ENCODE measurements at regions not wholly inside any gene's neighbourhood (a gene's known extent, or its start where the extent isn't known, plus 50 kb on each side); places are given as distances from the start of the nearest gene placed in this dataset.
A peak's percentile ranks its signal among the peaks of the same experiment; 100 is the strongest.
"Not testable (repeated sequence)": the region's sequence is repeated elsewhere in the genome, so short reads cannot be mapped to it uniquely, and the experiment has no call there.

DNA sequence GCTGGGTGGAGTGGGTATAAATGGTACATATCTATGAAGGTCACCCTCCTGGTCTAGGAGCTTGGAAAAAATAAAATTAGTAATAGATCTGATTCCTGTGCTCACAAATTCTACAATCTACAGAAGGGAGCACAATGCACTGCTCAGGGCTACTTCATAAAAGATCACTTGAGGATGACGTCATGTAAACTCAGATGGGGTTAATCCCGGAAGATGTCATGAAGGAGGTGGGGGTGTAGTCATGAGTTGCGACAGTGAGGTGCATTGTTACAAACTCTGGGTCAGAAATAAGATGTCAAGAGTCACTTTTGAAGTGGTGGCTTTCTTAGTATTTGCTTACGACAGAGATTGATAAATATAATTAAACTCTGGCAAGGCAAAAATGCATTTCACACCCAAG, 68.2 kb downstream of the LHX9 start:
- no peak overlapping the region for H3K4me3 ChIP-seq (ENCODE audit: low read depth in 1 of 2, low read length in 2 of 2)
- H3K9ac ChIP-seq (ENCODE audit: low read depth in 1 of 2, low read length in 2 of 2): no peak overlapping the region
- H3K27ac ChIP-seq (ENCODE audit: low read depth, low read length): no peak overlapping the region
- H3K9me3 ChIP-seq (ENCODE audit: control insufficient read depth in 1 of 2, low read length in 2 of 2): no peaks in the 10 kb centered on the region
- no peaks in the 10 kb centered on the region for H3K27me3 ChIP-seq (ENCODE audit: control insufficient read depth in 1 of 2, insufficient read depth in 2 of 2, low read length in 2 of 2)
- H3K4me1 ChIP-seq (ENCODE audit: control insufficient read depth in 1 of 2, insufficient read depth in 2 of 2, low read length in 2 of 2): no peaks in the 10 kb centered on the region
- H3K36me3 ChIP-seq (ENCODE audit: control insufficient read depth in 1 of 2, insufficient read depth in 2 of 2, low read length in 2 of 2): no peaks in the 10 kb centered on the region

- no peaks in the 10 kb centered on the region for H3K9me3 ChIP-seq (ENCODE audit: control insufficient read depth in 1 of 2, low read length in 2 of 2)
- no peaks in the 10 kb centered on the region for H3K4me1 ChIP-seq (ENCODE audit: control insufficient read depth in 1 of 2, insufficient read depth in 2 of 2, low read length in 2 of 2)
- no peak overlapping the region for H3K9ac ChIP-seq (ENCODE audit: low read depth in 1 of 2, low read length in 2 of 2)
- no peak overlapping the region for H3K27ac ChIP-seq (ENCODE audit: low read depth, low read length)
- H3K4me3 ChIP-seq (ENCODE audit: low read depth in 1 of 2, low read length in 2 of 2): no peak overlapping the region
- H3K27me3 ChIP-seq (ENCODE audit: control insufficient read depth in 1 of 2, insufficient read depth in 2 of 2, low read length in 2 of 2): no peaks in the 10 kb centered on the region
- no peaks in the 10 kb centered on the region for H3K36me3 ChIP-seq (ENCODE audit: control insufficient read depth in 1 of 2, insufficient read depth in 2 of 2, low read length in 2 of 2)
Observed at GRCh38 chr1:197986817-197987216, 69.6 kb downstream of the LHX9 start.

DNA sequence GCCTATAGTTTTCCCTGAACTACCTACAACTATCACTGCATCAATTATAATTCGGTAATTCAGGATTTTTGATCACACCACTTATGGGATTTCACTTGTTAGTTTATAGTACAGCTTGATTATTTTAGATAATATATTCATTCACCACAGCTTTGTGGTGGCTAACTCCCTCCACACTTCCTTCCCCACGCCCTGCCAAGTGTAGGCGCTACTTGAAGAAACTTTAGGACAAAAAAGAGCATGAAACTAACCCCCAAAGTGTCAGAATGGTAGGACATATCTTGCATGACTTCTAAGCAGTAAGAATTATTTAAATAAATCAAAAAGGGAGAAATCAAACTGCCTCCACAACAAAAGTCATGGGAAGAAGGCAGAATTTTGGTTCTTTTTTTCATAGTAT, 70.1 kb downstream of the LHX9 start:
- Histone ChIP-seq H3K4me1 (ENCODE audit: control insufficient read depth in 1 of 2, insufficient read depth in 2 of 2, low read length in 2 of 2) (no peaks in the 10 kb centered on the region), H3K36me3 (ENCODE audit: control insufficient read depth in 1 of 2, insufficient read depth in 2 of 2, low read length in 2 of 2) (no peaks in the 10 kb centered on the region), H3K27me3 (ENCODE audit: control insufficient read depth in 1 of 2, insufficient read depth in 2 of 2, low read length in 2 of 2) (no peaks in the 10 kb centered on the region), H3K9ac (ENCODE audit: low read depth in 1 of 2, low read length in 2 of 2) (no peak overlapping the region), H3K4me3 (ENCODE audit: low read depth in 1 of 2, low read length in 2 of 2) (no peak overlapping the region), H3K27ac (ENCODE audit: low read depth, low read length) (no peak overlapping the region), H3K9me3 (ENCODE audit: control insufficient read depth in 1 of 2, low read length in 2 of 2) (no peaks in the 10 kb centered on the region)

DNA sequence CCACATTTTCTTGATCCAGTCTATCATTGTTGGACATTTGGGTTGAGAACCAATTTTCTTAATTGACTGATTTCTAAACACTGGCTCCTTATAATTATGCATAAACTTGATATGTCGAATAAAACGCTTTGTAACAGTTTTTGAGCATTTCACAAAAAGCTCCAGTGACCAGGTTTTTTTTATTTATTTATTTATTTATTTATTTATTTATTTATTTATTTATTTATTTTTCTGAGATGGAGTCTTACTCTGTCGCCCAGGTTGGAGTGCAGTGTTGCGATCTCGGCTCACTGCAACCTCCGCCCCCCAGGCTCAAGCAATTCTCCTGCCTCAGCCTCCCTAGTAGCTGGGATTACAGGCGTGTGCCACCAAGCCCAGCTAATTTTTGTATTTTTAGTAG, 71.4 kb downstream of the LHX9 start:
- not testable (repeated sequence) for H3K4me3 ChIP-seq (ENCODE audit: low read depth in 1 of 2, low read length in 2 of 2); H3K4me1 ChIP-seq (ENCODE audit: control insufficient read depth in 1 of 2, insufficient read depth in 2 of 2, low read length in 2 of 2); H3K27ac ChIP-seq (ENCODE audit: low read depth, low read length); H3K27me3 ChIP-seq (ENCODE audit: control insufficient read depth in 1 of 2, insufficient read depth in 2 of 2, low read length in 2 of 2); H3K9me3 ChIP-seq (ENCODE audit: control insufficient read depth in 1 of 2, low read length in 2 of 2); H3K9ac ChIP-seq (ENCODE audit: low read depth in 1 of 2, low read length in 2 of 2); H3K36me3 ChIP-seq (ENCODE audit: control insufficient read depth in 1 of 2, insufficient read depth in 2 of 2, low read length in 2 of 2)

GRCh38 chr1:197989058-197989457, 71.9 kb downstream of the LHX9 start:
- Histone ChIP-seq H3K27ac (ENCODE audit: low read depth, low read length) (no peak overlapping the region), H3K4me1 (ENCODE audit: control insufficient read depth in 1 of 2, insufficient read depth in 2 of 2, low read length in 2 of 2) (no peaks in the 10 kb centered on the region), H3K27me3 (ENCODE audit: control insufficient read depth in 1 of 2, insufficient read depth in 2 of 2, low read length in 2 of 2) (no peaks in the 10 kb centered on the region), H3K9me3 (ENCODE audit: control insufficient read depth in 1 of 2, low read length in 2 of 2) (no peaks in the 10 kb centered on the region), H3K36me3 (ENCODE audit: control insufficient read depth in 1 of 2, insufficient read depth in 2 of 2, low read length in 2 of 2) (no peaks in the 10 kb centered on the region), H3K9ac (ENCODE audit: low read depth in 1 of 2, low read length in 2 of 2) (no peak overlapping the region), H3K4me3 (ENCODE audit: low read depth in 1 of 2, low read length in 2 of 2) (no peak overlapping the region)

- Histone ChIP-seq H3K4me3 (ENCODE audit: low read depth in 1 of 2, low read length in 2 of 2) (no peak overlapping the region), H3K9me3 (ENCODE audit: control insufficient read depth in 1 of 2, low read length in 2 of 2) (no peaks in the 10 kb centered on the region), H3K27me3 (ENCODE audit: control insufficient read depth in 1 of 2, insufficient read depth in 2 of 2, low read length in 2 of 2) (no peaks in the 10 kb centered on the region), H3K9ac (ENCODE audit: low read depth in 1 of 2, low read length in 2 of 2) (no peak overlapping the region), H3K4me1 (ENCODE audit: control insufficient read depth in 1 of 2, insufficient read depth in 2 of 2, low read length in 2 of 2) (no peaks in the 10 kb centered on the region), H3K36me3 (ENCODE audit: control insufficient read depth in 1 of 2, insufficient read depth in 2 of 2, low read length in 2 of 2) (no peaks in the 10 kb centered on the region), H3K27ac (ENCODE audit: low read depth, low read length) (no peak overlapping the region)
Observed at GRCh38 chr1:197991594-197991993, 74.4 kb downstream of the LHX9 start.

DNA sequence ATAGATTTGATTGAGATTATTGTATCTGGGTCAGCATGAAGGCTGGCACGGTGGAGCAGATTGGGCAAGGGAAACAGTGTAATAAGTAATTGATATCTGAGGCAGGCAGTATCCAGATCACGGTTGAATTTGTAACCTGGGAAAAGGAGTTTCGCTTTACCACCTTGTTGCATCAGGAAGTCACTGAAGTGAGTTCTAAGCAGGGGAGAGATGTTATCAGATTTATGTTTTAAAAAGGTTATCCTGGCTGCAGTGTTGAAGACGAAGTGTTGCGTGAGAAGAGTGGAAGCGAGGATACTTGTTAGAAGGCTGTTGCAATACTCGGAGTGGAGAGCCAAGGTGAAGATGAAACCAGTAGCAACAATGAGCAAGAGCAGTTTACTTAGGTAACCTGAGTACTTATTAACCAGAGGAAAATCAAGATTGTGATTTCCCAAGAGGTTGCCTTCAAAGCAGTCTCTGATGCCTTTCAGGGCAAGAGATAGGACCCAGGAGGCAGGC, 77.8 kb downstream of the LHX9 start:
- H3K27ac ChIP-seq (ENCODE audit: low read depth, low read length): no peak overlapping the region

DNA sequence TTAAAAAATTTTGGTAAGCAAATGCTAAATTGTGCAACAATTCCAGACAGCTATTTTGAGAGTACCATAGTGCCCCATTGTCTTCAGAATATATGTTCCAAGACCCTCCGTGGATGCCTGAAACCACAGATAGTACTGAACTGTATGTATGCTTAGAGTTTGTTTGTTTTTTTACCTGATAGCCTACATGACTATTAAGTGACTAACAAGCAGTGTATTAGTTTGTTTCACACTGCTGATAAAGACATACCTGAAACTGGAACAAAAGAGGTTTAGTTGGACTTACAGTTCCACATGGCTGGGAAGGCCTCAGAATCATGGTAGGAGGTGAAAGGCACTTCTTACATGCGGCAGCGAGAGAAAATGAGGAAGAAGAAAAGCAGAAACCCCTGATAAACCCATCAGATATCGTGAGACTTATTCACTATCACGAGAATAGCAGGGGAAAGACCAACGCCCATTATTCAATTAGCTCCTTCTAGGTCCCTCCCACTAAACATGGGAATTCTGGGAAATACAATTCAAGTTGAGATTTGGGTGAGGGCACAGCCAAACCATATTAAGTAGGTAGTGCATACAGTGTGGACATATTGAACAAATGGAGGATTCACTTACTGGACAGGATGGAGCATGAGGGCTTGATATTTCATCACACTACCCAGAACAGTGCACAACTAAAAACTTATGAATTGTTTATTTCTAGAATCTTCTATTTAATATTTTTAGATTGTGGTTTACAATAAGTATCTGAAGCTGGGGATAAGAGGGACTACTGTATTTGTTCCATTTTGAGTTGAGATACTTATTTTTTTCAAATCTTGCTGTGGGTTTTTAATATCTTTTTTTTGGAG, 78.5 kb downstream of the LHX9 start:
- H3K27ac ChIP-seq (ENCODE audit: low read depth, low read length): no peak overlapping the region
- no peaks in the 10 kb centered on the region for H3K27me3 ChIP-seq (ENCODE audit: control insufficient read depth in 1 of 2, insufficient read depth in 2 of 2, low read length in 2 of 2)
- peak overlapping the region in 1 of 2 donors; percentile 44 for H3K4me3 ChIP-seq (ENCODE audit: low read depth in 1 of 2, low read length in 2 of 2)
- H3K36me3 ChIP-seq (ENCODE audit: control insufficient read depth in 1 of 2, insufficient read depth in 2 of 2, low read length in 2 of 2): no peaks in the 10 kb centered on the region
- no peaks in the 10 kb centered on the region for H3K4me1 ChIP-seq (ENCODE audit: control insufficient read depth in 1 of 2, insufficient read depth in 2 of 2, low read length in 2 of 2)
- no peaks in the 10 kb centered on the region for H3K9me3 ChIP-seq (ENCODE audit: control insufficient read depth in 1 of 2, low read length in 2 of 2)
- no peak overlapping the region for H3K9ac ChIP-seq (ENCODE audit: low read depth in 1 of 2, low read length in 2 of 2)

More for the DNA sequence above, 77.8 kb downstream of the LHX9 start:
- Histone ChIP-seq H3K36me3 (ENCODE audit: control insufficient read depth in 1 of 2, insufficient read depth in 2 of 2, low read length in 2 of 2) (no peaks in the 10 kb centered on the region), H3K9me3 (ENCODE audit: control insufficient read depth in 1 of 2, low read length in 2 of 2) (no peaks in the 10 kb centered on the region), H3K9ac (ENCODE audit: low read depth in 1 of 2, low read length in 2 of 2) (no peak overlapping the region), H3K4me1 (ENCODE audit: control insufficient read depth in 1 of 2, insufficient read depth in 2 of 2, low read length in 2 of 2) (no peaks in the 10 kb centered on the region), H3K4me3 (ENCODE audit: low read depth in 1 of 2, low read length in 2 of 2) (peak overlapping the region in 1 of 2 donors; percentile 44), H3K27me3 (ENCODE audit: control insufficient read depth in 1 of 2, insufficient read depth in 2 of 2, low read length in 2 of 2) (no peaks in the 10 kb centered on the region)

- H3K36me3 ChIP-seq (ENCODE audit: control insufficient read depth in 1 of 2, insufficient read depth in 2 of 2, low read length in 2 of 2); H3K27me3 ChIP-seq (ENCODE audit: control insufficient read depth in 1 of 2, insufficient read depth in 2 of 2, low read length in 2 of 2); H3K9ac ChIP-seq (ENCODE audit: low read depth in 1 of 2, low read length in 2 of 2); H3K27ac ChIP-seq (ENCODE audit: low read depth, low read length); H3K9me3 ChIP-seq (ENCODE audit: control insufficient read depth in 1 of 2, low read length in 2 of 2); H3K4me1 ChIP-seq (ENCODE audit: control insufficient read depth in 1 of 2, insufficient read depth in 2 of 2, low read length in 2 of 2); H3K4me3 ChIP-seq (ENCODE audit: low read depth in 1 of 2, low read length in 2 of 2): not testable (repeated sequence)
Observed at GRCh38 chr1:197996259-197996512, 79.0 kb downstream of the LHX9 start.

GRCh38 chr1:197998110-197998509, 80.9 kb downstream of the LHX9 start:
- Histone ChIP-seq H3K9ac (ENCODE audit: low read depth in 1 of 2, low read length in 2 of 2) (no peak overlapping the region), H3K27me3 (ENCODE audit: control insufficient read depth in 1 of 2, insufficient read depth in 2 of 2, low read length in 2 of 2) (no peaks in the 10 kb centered on the region), H3K4me1 (ENCODE audit: control insufficient read depth in 1 of 2, insufficient read depth in 2 of 2, low read length in 2 of 2) (no peaks in the 10 kb centered on the region), H3K27ac (ENCODE audit: low read depth, low read length) (no peak overlapping the region), H3K36me3 (ENCODE audit: control insufficient read depth in 1 of 2, insufficient read depth in 2 of 2, low read length in 2 of 2) (no peaks in the 10 kb centered on the region), H3K4me3 (ENCODE audit: low read depth in 1 of 2, low read length in 2 of 2) (no peak overlapping the region), H3K9me3 (ENCODE audit: control insufficient read depth in 1 of 2, low read length in 2 of 2) (no peaks in the 10 kb centered on the region)
